ENCODE measurements at regions not wholly inside any gene's neighbourhood (a gene's known extent, or its start where the extent isn't known, plus 50 kb on each side); places are given as distances from the start of the nearest gene placed in this dataset.

DNA sequence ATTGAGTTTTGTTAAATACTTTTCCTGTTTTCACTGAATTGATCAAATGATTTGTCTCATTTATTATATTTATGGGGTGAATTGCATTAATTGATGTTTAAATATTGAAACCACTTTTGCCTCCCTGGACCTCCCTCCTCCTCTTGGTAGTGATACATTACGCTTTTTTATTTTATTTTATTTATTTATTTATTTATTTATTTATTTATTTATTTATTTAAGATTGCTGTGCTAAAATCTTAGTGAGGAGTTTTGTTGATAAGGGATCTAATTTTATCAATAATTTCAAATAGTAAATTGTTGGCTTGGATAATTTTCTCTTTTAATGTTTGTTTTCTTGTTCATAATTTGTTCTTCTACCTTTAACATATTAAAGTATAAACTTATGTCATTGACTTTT is 1281.0 kb upstream of the NXPH2 start:
- no peak for DNase-seq

DNA sequence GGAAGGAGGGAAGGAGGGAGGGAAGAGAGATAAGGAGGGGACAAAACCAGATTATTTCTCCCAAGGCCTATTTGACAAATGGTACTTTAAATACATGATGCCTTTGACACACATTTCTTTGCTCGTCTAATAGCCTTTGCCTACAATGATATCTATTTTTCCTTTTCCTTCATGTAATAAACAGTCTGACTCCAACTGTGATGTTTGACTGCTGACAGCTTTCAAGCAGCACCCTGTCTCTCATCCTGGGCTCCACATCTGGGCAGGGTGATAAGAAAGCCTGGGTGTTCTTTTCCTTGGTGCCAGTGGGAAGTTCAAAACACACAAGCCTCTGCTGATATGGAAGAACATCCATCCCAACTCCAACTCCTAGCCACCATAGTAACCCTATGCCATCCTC is 1277.7 kb upstream of the NXPH2 start:
- no peak for DNase-seq

DNA sequence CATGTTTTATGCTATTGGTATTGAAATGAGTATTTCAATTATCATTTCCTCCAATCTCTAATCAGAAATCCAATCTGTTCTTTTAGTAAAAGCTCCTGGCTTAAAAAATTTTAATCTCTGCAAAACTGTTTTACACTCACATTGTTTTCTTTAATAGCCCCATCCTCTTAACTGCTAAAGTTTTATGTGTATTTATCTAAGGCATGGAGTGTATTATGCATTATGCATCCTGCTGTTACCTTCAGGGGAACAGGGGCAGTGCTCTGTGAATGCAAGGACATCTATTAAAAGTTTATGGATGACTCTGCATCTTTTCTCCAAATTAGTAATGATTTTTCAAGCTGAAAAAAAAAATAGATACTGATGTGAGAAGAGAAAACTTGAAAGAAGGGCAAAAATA is 1261.6 kb upstream of the NXPH2 start:
- DNase-seq = no peak

DNA sequence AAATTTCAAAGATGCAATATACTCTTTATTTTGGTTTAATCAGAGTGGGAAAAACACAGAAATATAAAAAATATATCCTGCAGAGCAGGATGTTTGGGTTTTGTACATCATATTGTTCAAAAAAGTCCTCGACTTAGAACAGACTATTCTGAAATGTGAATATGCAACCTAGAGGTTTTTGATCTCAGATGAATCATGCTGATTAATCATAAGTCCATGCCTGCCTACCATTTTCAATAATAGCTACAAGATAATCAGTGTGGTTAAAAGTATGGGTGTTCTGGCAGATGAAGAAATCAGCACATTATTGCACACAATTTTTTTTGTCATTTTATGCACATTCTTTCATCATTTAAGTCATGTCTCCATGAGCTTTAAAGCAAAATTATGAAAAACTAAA is 1261.0 kb upstream of the NXPH2 start:
- DNase-seq = no peak

DNA sequence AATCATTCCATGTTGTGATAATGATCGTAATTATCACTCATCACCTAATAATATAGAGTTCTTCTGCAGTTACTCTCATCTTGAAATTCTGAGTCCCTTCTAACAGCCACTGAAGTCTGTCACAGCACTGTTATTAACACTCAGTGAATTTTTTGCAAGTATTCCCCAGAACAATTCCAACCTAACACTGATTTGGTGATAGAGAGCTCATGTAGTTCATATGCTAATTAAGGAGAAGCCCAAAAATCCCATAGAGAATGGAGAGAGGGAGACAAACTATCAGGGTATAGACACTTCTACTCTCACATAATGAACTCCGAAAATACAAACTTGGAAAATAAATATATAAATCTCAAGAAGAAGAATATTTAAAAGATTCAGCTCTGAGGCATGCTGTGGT is 1253.4 kb upstream of the NXPH2 start:
- no peak for DNase-seq

DNA sequence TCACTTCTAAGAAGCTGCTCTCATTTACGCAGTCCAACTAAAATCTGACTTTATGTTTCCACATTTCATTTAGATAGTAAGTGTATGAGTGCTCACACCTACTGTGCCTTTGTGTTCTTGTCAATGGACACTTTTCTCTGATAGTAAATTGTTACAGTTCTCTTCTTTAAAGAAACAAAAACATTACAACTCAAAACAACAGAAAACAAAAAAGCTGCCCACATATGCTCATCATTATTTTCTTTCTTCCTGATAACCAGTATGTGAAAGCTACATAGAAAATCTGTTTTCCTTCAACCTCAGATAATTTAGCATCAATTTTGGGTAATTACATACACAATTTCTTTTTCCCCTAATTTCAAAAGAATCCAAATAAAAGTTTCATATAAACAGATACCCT is 1247.8 kb upstream of the NXPH2 start:
- DNase-seq = no peak

DNA sequence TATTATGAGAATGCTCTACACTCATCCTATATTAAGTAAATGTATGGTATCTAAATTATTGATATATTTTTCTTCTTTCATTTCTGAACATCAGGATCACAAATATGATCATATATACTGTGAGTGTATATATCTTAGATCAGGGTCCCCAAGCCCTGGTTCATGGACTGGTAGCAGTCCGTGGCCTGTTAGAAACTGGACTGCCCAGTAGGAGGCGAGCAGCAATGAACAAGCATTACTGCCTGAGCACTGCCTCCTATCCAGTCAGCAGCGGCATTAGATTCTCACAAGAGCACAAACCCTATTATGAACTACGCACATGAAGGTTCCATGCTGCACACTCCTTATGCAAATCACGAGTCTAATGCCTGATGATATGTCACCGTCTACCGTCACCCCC is 1247.1 kb upstream of the NXPH2 start:
- DNase-seq = no peak

DNA sequence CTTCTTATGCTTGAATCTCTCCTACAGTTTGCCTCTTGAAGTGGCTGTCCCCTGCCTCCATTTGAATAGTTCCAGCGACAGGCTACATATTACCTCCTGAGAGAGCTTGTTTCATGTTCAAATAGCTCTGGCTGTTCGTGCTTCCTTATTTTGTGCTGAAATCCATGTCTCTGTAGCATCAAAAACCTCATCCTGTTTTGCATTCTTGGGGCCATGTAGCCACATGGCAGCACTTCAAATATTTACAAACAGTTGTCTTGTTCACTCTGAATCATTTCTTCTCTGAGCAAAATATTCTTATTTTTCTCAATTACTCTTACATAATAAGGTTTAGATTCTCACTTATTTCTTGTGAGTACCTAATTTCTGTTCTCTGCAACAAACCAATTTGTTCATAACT is 1243.1 kb upstream of the NXPH2 start:
- no peak for DNase-seq

DNA sequence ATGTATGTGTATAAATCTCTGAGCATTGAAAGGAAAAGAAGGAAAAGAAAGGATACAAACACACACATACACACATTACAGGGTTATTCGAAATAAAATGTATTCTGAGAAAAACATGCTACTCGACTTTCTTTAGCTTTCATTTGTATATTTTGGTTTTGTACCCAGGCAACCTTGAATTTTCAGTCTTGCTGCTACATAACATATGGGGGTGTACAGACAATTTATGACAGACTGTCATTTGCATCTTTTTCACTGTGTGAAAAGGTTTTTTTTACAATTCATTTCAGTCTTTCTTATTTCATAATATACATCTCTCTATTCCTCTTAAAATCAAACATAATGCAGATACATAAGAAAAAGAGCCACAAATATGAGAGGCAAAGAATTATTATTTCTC is 1238.4 kb upstream of the NXPH2 start:
- DNase-seq = no peak

DNA sequence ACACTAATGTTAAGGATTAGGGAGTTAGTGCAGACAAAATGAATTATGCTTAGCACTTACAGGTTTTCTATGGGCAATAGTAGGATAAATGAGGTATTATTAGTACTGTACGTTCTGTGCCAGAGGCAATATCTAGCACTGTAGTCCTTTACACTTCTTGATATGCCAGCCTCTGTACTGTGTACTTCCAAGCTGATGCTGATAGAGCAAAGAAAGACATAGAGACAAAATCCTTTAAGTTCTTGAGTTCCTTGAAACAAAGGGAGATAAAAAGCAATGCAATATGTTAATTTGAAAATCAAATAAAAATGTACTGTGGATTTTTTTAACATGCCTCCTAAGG is 1234.0 kb upstream of the NXPH2 start:
- DNase-seq = no peak

DNA sequence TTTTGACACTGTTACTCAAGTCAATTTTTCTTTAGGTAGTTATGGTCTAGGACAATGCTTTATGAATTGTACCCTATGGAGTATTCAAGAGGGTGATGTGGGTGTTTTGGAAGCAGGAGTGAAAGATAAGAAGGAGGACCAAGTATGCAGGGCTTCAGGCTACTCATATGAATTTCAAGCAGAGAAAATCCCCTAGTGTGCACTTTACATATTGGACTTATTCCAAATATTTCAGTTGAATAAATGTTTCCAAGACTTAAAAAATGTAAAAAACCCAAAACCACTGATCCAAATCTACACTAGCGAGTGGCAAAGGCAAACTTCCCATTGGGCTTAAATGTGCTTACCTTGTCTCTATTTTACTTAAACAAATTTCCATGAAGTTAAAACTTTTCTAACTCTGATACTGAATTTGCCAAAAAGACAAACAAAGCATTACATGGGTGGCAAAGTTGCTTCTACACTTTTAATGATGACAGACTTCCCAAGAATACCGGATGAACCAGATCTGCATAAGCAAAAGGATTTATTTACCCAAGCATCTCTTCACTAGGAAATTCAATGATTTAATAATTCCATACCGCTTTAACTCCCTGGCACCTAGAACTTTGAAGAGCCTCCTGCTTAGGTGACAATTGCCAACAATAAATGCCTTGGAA is 1233.5 kb upstream of the NXPH2 start:
- DNase-seq = no peak

DNA sequence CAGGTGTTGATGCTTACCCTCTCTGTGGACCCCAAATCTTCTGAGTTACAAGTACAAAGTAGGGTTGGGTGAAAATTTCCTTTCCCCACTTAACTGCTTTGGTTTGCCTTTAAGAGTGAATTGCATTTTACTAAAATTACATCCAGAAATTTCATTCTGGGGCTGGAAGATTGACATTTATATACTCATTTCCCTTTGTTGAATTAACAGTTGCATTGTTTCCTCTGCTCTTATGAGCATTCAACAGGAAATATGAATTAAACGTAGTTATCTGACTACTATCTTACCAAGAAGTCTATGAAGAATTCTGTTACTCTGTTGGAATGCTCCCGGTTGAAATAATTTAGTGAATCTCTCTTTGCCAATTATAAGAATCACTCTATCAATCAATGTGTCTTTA is 1231.1 kb upstream of the NXPH2 start:
- DNase-seq = no peak

DNA sequence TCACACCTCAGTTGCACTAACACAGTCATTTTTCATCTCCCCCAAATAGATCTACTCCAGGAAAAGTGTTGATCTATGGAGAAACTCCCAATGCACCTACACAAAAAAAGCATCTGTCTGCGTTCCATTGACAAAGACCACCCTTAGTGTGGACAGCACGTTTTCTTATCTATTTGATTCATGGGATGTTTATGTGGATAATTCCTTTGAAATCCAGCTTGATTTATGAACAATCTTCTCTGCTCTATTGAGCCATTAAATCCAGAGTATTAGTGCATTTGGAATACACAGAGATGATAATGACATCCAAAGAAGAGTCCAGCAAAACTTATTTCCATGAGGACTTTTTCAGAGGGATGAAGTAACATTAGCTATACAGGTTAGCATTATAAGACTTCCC is 1221.9 kb upstream of the NXPH2 start:
- no peak for DNase-seq

DNA sequence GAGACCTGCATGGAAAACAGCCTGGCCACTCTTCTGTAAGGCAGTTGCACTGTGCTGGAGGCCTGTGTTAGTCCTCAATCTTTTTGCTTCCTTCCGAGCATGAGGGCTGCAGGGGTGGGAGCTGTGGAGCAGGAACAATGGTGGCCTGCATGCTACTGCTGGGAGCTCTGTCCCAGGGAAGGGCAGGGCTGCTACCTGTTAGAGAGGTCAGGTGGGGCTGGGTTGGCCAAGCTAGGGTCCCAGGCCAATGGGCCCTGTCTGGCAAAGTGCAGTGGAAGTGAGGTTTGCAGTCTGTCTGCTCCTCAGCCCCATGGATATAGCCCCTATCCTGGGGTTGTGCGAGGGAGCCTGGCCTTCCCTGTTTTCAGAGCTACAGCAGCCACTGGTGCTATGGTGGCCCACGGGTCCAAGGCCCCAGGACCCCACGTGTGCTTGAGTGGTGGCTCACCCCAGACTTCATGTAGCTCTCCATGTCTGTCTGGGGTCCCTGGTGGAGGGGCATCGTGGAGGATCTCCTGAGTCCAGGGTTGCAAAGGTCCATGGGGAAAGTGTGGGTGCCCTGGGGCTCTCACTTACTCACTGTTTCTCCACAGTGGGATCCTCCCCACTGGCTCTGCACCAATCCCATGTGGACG is 1212.6 kb upstream of the NXPH2 start:
- DNase-seq = no peak

DNA sequence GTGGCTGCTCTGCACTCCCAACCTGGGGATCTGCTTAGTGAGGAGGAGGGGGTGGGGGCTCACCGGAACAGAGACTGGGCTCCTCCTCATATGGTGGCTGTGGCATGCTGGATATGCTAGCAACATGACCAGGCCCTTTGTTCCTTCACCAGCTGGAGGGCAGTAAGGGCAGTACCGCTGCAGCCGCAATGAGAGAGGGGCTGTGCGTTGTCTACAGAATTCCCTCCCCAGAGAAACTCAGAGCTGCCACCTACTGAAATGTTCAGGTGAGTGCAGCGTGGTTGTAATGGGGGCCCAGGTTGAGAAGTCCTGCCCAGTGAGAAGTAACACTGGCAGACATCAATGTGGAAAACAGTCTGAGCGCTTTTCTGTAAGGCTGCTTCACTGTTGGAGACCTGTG is 1211.9 kb upstream of the NXPH2 start:
- DNase-seq = no peak

DNA sequence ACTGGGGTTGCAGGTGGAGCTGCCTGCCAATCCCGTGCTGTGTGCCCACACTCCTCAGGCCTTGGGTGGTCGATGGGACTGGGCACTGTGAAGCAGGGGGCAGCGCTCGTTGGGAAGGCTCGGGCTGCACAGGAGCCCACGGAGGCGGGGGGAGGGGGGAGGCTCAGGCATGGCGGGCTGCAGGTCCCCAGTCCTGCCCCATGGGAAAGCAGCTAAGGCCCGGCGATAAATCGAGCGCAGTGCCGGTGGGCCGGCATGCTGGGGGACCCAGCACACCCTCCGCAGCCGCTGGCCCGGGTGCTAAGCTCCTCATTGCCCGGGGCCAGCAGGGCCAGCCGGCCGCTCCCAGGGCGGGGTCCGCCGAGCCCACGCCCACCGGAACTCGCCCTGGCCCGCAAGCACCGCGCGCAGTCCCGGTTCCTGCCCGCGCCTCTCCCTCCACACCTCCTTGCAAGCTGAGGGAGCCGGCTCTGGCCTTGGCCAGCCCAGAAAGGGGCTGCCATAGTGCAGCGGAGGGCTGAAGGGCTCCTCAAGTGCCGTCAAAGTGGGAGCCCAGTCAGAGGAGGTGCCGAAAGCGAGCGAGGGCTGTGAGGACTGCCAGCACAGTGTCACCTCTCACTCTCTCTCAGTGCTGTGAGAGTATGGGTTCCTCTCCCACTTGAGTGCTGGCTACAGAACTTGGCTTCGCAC is 1210.6 kb upstream of the NXPH2 start:
- no peak for DNase-seq

DNA sequence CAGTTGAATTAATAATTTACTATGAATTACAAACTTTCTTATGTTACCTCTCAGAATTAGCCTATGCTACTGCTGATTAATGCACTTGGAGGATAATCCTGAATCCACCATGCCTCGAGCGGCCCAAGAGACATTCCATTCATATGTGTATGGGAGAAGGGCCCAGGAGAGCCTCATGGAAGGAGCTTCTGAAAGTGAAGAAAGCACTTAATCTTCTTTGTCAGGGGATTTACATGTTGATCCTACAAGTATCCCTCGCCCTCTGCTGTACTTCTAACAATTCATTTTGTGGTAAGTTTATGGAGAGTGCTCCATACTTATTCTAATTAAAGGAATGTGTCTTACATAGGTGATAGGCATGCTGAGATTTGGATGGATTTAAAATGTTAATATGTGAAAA is 1189.1 kb upstream of the NXPH2 start:
- DNase-seq = no peak

DNA sequence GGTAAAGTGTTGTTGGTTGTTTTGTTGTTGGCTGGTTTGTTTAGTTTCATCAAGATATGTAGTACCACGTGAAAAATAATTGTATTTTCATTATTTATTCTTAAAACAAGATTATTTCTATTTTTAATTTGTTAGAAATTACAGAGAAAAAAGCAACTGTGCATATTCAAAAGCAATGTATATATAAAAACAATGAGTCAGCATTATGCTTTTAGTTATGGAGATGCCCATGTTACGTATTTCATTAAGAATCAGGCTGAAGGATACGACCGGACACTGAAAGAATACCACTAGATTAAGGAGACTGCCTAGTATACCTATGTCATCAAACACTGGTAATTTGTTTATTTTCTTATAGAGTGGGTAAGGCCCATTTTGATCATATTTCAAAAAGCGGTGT is 1188.4 kb upstream of the NXPH2 start:
- no peak for DNase-seq

DNA sequence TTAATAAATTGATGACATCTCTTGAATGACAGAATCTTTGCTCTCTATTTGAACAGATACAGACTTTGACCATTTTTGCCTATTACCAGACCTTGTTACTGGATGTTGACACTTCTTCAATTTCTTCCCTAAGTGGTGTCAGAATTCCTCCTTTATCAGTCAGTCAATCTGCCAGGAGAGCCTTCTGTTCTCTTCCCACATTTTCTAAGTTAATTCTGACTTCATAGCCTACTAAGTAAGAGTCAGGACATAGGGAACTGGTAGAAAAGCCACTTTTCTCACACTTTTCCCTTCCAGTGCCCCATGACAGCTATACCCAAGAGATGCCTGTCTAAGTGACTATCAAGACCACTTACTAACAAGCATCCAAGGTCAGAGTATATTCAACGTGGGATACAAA is 1187.5 kb upstream of the NXPH2 start:
- no peak for DNase-seq

DNA sequence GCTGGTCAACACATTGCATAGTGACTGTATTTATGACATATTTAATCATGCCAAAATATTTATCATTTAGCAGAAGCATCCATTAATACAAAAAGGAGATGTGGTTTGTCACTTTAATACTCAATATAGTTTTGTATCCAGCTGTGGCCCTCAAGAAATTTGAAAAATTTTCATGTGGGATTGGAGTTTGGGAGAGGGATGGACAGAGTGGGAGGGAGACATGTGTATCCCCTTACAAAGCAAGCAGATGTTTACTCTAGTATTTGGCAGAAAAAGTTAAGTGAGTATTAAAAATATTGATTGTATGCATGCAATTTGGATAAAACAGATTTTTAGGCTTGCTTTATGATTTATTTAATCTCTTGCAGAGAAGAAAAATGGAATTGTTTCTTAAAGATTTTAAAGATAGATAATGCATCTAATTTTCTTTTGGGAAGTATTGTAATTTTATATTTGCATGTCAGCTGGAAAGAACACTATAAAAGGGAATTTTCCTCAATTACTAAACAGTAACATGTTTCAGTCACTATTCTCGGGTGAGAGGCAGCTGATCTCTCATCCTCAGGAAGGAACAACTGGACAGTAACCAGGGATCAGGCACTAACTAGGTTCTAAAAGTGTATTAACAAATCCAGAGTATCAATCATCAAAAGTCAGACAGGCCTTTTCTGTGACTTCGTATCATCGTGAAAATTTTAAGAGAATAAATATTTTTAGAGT is 1184.7 kb upstream of the NXPH2 start:
- DNase-seq = peak; percentile 50

DNA sequence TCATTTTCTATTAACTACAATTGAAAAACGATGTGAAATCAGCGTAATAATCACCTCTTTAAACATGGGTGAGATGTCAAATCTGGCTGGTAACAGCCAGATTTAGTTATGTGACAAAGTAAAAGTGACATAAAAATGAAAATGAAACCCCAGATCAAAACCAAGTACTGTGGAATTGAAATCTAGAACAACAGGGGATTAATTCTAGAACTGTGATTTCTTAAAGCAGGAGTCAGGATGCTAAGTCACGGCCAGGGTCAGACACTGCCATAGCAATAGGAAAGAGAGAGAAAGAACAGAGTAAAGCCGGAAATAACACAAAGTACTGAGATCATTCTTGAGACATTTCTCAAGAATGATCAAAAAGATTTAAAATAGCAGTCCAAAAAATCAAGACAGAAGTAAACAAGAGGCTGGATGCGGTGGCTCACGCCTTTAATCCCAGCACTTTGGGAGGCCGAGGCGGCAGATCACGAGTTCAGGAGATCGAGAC is 1183.7 kb upstream of the NXPH2 start:
- no peak for DNase-seq

DNA sequence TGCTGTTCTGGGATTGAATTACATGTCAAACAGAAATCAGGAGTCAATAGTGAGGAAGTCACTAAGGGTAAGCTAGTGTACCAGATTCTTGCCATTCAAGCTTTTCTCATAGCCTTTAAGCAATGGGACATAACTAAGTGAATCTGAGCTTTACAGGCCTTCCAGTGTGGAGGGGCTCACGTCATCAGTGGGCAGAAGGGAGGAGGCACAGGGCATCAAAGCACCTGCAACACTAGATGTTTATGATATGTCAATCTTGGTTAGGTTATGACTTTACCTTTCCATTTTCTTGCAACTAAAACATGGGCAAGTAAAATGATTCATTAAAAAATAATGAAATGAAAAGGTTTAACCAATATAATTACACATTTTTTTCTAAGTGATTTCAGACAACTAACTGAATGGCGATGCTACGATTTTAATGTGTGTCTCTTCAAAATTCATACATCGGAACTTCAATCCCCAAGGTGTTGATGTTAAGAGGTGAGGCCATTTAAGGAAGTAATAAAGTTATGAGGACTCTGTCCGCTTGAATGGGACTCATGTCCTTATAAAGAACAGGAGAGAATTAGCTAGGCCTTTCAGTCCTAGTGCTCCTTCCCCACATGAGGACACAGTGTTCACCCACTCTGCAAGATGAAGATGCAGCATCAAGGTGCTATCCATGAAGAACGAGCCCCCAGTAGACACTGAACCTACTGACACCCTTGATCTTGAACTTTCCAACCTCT is 1169.2 kb upstream of the NXPH2 start:
- no peak for DNase-seq

DNA sequence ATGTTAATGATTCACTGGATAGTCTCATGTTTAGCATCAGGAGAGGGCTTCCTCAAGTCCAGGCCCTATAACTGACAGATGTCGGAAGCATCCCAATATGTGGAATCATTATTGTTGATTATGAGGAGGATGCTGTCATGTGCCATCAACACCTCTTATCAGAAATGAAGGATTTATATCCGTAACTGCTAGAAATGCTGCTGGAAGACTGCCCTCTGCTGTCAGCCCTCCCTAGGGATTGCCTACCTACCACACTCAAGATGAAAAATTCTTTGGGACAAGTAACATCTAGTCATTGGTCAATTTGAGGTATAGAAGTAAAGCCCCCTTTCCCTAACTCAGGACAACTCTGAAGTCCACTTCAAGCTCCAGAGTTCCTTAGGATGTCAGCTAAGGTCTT is 1166.5 kb upstream of the NXPH2 start:
- no peak for DNase-seq

Measured in skin of body (tissue), 1 donor.